ENCODE measurements at regions not wholly inside any gene's neighbourhood (a gene's known extent, or its start where the extent isn't known, plus 50 kb on each side); places are given as distances from the start of the nearest gene placed in this dataset.

- Histone ChIP-seq H3K27me3 (ENCODE audit: low read depth) (no peaks in the 10 kb centered on the region), H3K4me3 (no peak overlapping the region), H3K36me3 (no peaks in the 10 kb centered on the region), H3K9me3 (replicated peaks) (no peaks in the 10 kb centered on the region), H3K27ac (replicated peaks) (no peak overlapping the region), H3K4me1 (no peaks in the 10 kb centered on the region)
- intact Hi-C loops (cut with micrococcal nuclease) = no loop called here
- no peak for TF ChIP-seq CTCF (IDR thresholded peaks at IDR 0.05; ENCODE audit: borderline replicate concordance)
- DNase-seq = no peak
Measured at GRCh38 chr3:118480101-118480860, 554.4 kb downstream of the IGSF11 start.

GRCh38 chr3:118485693-118486092 lies 549.0 kb downstream of the IGSF11 start:
- no peaks in the 10 kb centered on the region for H3K36me3 ChIP-seq
- TF ChIP-seq CTCF (IDR thresholded peaks at IDR 0.05; ENCODE audit: borderline replicate concordance) = no peak
- H3K4me1 ChIP-seq = no peaks in the 10 kb centered on the region
- H3K27me3 ChIP-seq (ENCODE audit: low read depth) = no peaks in the 10 kb centered on the region
- H3K4me3 ChIP-seq = no peak overlapping the region
- DNase-seq = no peak
- H3K27ac ChIP-seq (replicated peaks) = no peak overlapping the region
- intact Hi-C loops (cut with micrococcal nuclease) = no loop called here
- no peaks in the 10 kb centered on the region for H3K9me3 ChIP-seq (replicated peaks)

GRCh38 chr3:118487734-118488133 lies 546.9 kb downstream of the IGSF11 start:
- Histone ChIP-seq H3K36me3 (no peaks in the 10 kb centered on the region), H3K27me3 (ENCODE audit: low read depth) (no peaks in the 10 kb centered on the region), H3K9me3 (replicated peaks) (peaks cover 5% of the 10 kb centered on the region), H3K4me3 (no peak overlapping the region), H3K27ac (replicated peaks) (no peak overlapping the region), H3K4me1 (no peaks in the 10 kb centered on the region)
- no peak for TF ChIP-seq CTCF (IDR thresholded peaks at IDR 0.05; ENCODE audit: borderline replicate concordance)
- DNase-seq = no peak
- intact Hi-C loops (cut with micrococcal nuclease) = no loop called here

- intact Hi-C loops (cut with micrococcal nuclease) = no loop called here
- H3K36me3 ChIP-seq = no peaks in the 10 kb centered on the region
- TF ChIP-seq CTCF (IDR thresholded peaks at IDR 0.05; ENCODE audit: borderline replicate concordance) = no peak
- no peaks in the 10 kb centered on the region for H3K27me3 ChIP-seq (ENCODE audit: low read depth)
- no peak for DNase-seq
- no peak overlapping the region for H3K4me3 ChIP-seq
- peaks cover 5% of the 10 kb centered on the region for H3K9me3 ChIP-seq (replicated peaks)
- H3K27ac ChIP-seq (replicated peaks) = no peak overlapping the region
- no peaks in the 10 kb centered on the region for H3K4me1 ChIP-seq
Measured at GRCh38 chr3:118488732-118489131, 545.9 kb downstream of the IGSF11 start.

GRCh38 chr3:118495206-118495605 lies 539.4 kb downstream of the IGSF11 start:
- intact Hi-C loops (cut with micrococcal nuclease) = no loop called here
- no peaks in the 10 kb centered on the region for H3K4me1 ChIP-seq
- no peaks in the 10 kb centered on the region for H3K36me3 ChIP-seq
- H3K27ac ChIP-seq (replicated peaks) = no peak overlapping the region
- TF ChIP-seq CTCF (IDR thresholded peaks at IDR 0.05; ENCODE audit: borderline replicate concordance) = no peak
- H3K4me3 ChIP-seq = no peak overlapping the region
- H3K9me3 ChIP-seq (replicated peaks) = peaks cover 5% of the 10 kb centered on the region
- no peaks in the 10 kb centered on the region for H3K27me3 ChIP-seq (ENCODE audit: low read depth)
- no peak for DNase-seq
